ENCODE measurements at regions not wholly inside any gene's neighbourhood (a gene's known extent, or its start where the extent isn't known, plus 50 kb on each side); places are given as distances from the start of the nearest gene placed in this dataset.

- ChIA-PET POLR2A (no interaction called here), CTCF (no interaction called here)
- H3K36me3 ChIP-seq (ENCODE audit: insufficient read depth, low read length), result no peaks in the 10 kb centered on the region
- H3K9me3 Mint-ChIP-seq, result peaks cover 0 to 3% (median 0%) of the 10 kb centered on the region in 5 donors
- H3K27me3 Mint-ChIP-seq, result no peaks in the 10 kb centered on the region
- H3K27me3 ChIP-seq (ENCODE audit: insufficient read depth, low read length, poor library complexity, severe bottlenecking), result no peaks in the 10 kb centered on the region
- no peak for DNase-seq
- H3K9me3 ChIP-seq (ENCODE audit: low read length), result no peaks in the 10 kb centered on the region
- H3K4me3 ChIP-seq (ENCODE audit: low read length), result no peak overlapping the region
- no peak overlapping the region for H3K27ac Mint-ChIP-seq
- H3K4me1 Mint-ChIP-seq, result no peaks in the 10 kb centered on the region
- H3K4me3 Mint-ChIP-seq, result no peak overlapping the region
- H3K4me1 ChIP-seq (ENCODE audit: insufficient read depth, low read length), result no peaks in the 10 kb centered on the region
- H3K36me3 Mint-ChIP-seq, result no peaks in the 10 kb centered on the region
- no peak overlapping the region for H3K27ac ChIP-seq (ENCODE audit: low read depth, low read length)
Observed at GRCh38 chr3:118578559-118578958, 456.1 kb downstream of the IGSF11 start.

- ChIA-PET CTCF (no interaction called here), POLR2A (no interaction called here)
- H3K9me3 Mint-ChIP-seq, result peaks cover 0 to 4% (median 2%) of the 10 kb centered on the region in 5 donors
- Histone ChIP-seq H3K9me3 (ENCODE audit: low read length) (no peaks in the 10 kb centered on the region), H3K4me1 (ENCODE audit: insufficient read depth, low read length) (no peaks in the 10 kb centered on the region), H3K27me3 (ENCODE audit: insufficient read depth, low read length, poor library complexity, severe bottlenecking) (no peaks in the 10 kb centered on the region), H3K36me3 (ENCODE audit: insufficient read depth, low read length) (no peaks in the 10 kb centered on the region), H3K27ac (ENCODE audit: low read depth, low read length) (no peak overlapping the region), H3K4me3 (ENCODE audit: low read length) (no peak overlapping the region)
- H3K4me3 Mint-ChIP-seq, result no peak overlapping the region
- no peaks in the 10 kb centered on the region for H3K27me3 Mint-ChIP-seq
- H3K27ac Mint-ChIP-seq, result no peak overlapping the region
- DNase-seq, result no peak
- no peaks in the 10 kb centered on the region for H3K36me3 Mint-ChIP-seq
- no peaks in the 10 kb centered on the region for H3K4me1 Mint-ChIP-seq
Observed at GRCh38 chr3:118587037-118587741, 447.5 kb downstream of the IGSF11 start.

GRCh38 chr3:118587847-118588246 lies 446.8 kb downstream of the IGSF11 start:
- Histone ChIP-seq H3K4me1 (ENCODE audit: insufficient read depth, low read length) (no peaks in the 10 kb centered on the region), H3K36me3 (ENCODE audit: insufficient read depth, low read length) (no peaks in the 10 kb centered on the region), H3K27me3 (ENCODE audit: insufficient read depth, low read length, poor library complexity, severe bottlenecking) (no peaks in the 10 kb centered on the region), H3K4me3 (ENCODE audit: low read length) (no peak overlapping the region), H3K9me3 (ENCODE audit: low read length) (no peaks in the 10 kb centered on the region), H3K27ac (ENCODE audit: low read depth, low read length) (no peak overlapping the region)
- Mint-ChIP-seq H3K27ac (peak overlapping the region in 1 of 8 donors; percentile 44), H3K4me3 (no peak overlapping the region), H3K4me1 (no peaks in the 10 kb centered on the region), H3K9me3 (peaks cover 0 to 9% (median 4%) of the 10 kb centered on the region in 5 donors), H3K36me3 (no peaks in the 10 kb centered on the region), H3K27me3 (no peaks in the 10 kb centered on the region)
- ChIA-PET CTCF (no interaction called here), POLR2A (no interaction called here)
- DNase-seq, result no peak

- Mint-ChIP-seq H3K4me3 (no peak overlapping the region), H3K9me3 (peaks cover 0 to 17% (median 9%) of the 10 kb centered on the region in 5 donors), H3K4me1 (no peaks in the 10 kb centered on the region), H3K27ac (no peak overlapping the region), H3K36me3 (no peaks in the 10 kb centered on the region), H3K27me3 (no peaks in the 10 kb centered on the region)
- Histone ChIP-seq H3K36me3 (ENCODE audit: insufficient read depth, low read length) (no peaks in the 10 kb centered on the region), H3K4me1 (ENCODE audit: insufficient read depth, low read length) (no peaks in the 10 kb centered on the region), H3K4me3 (ENCODE audit: low read length) (no peak overlapping the region), H3K27me3 (ENCODE audit: insufficient read depth, low read length, poor library complexity, severe bottlenecking) (no peaks in the 10 kb centered on the region), H3K9me3 (ENCODE audit: low read length) (no peaks in the 10 kb centered on the region), H3K27ac (ENCODE audit: low read depth, low read length) (no peak overlapping the region)
- ChIA-PET POLR2A (no interaction called here), CTCF (no interaction called here)
- no peak for DNase-seq
Observed at GRCh38 chr3:118593277-118593670, 441.4 kb downstream of the IGSF11 start.

- H3K9me3 Mint-ChIP-seq, result peaks cover 0 to 17% (median 9%) of the 10 kb centered on the region in 5 donors
- no peaks in the 10 kb centered on the region for H3K36me3 ChIP-seq (ENCODE audit: insufficient read depth, low read length)
- no peaks in the 10 kb centered on the region for H3K9me3 ChIP-seq (ENCODE audit: low read length)
- CTCF ChIA-PET, result no interaction called here
- no peaks in the 10 kb centered on the region for H3K27me3 Mint-ChIP-seq
- H3K27ac Mint-ChIP-seq, result no peak overlapping the region
- H3K4me1 ChIP-seq (ENCODE audit: insufficient read depth, low read length), result no peaks in the 10 kb centered on the region
- no peak overlapping the region for H3K27ac ChIP-seq (ENCODE audit: low read depth, low read length)
- no peaks in the 10 kb centered on the region for H3K36me3 Mint-ChIP-seq
- no peaks in the 10 kb centered on the region for H3K27me3 ChIP-seq (ENCODE audit: insufficient read depth, low read length, poor library complexity, severe bottlenecking)
- POLR2A ChIA-PET, result no interaction called here
- no peak overlapping the region for H3K4me3 ChIP-seq (ENCODE audit: low read length)
- no peaks in the 10 kb centered on the region for H3K4me1 Mint-ChIP-seq
- no peak for DNase-seq
- H3K4me3 Mint-ChIP-seq, result no peak overlapping the region
Observed at GRCh38 chr3:118597184-118597583, 437.5 kb downstream of the IGSF11 start.

GRCh38 chr3:118607915-118608820 lies 426.5 kb downstream of the IGSF11 start:
- ChIA-PET CTCF (no interaction called here), POLR2A (no interaction called here)
- Mint-ChIP-seq H3K4me3 (no peak overlapping the region), H3K9me3 (peaks cover 6 to 16% (median 8%) of the 10 kb centered on the region in 5 donors), H3K27ac (no peak overlapping the region), H3K27me3 (no peaks in the 10 kb centered on the region), H3K36me3 (no peaks in the 10 kb centered on the region), H3K4me1 (no peaks in the 10 kb centered on the region)
- Histone ChIP-seq H3K4me1 (ENCODE audit: insufficient read depth, low read length) (no peaks in the 10 kb centered on the region), H3K9me3 (ENCODE audit: low read length) (no peaks in the 10 kb centered on the region), H3K27ac (ENCODE audit: low read depth, low read length) (no peak overlapping the region), H3K36me3 (ENCODE audit: insufficient read depth, low read length) (no peaks in the 10 kb centered on the region), H3K4me3 (ENCODE audit: low read length) (no peak overlapping the region), H3K27me3 (ENCODE audit: insufficient read depth, low read length, poor library complexity, severe bottlenecking) (no peaks in the 10 kb centered on the region)
- no peak for DNase-seq

- Mint-ChIP-seq H3K36me3 (no peaks in the 10 kb centered on the region), H3K4me3 (no peak overlapping the region), H3K27me3 (peaks cover 0 to 3% of the 10 kb centered on the region in 2 donors), H3K9me3 (no peaks in the 10 kb centered on the region), H3K4me1 (no peaks in the 10 kb centered on the region), H3K27ac (no peak overlapping the region)
- Histone ChIP-seq H3K4me1 (ENCODE audit: insufficient read depth, low read length) (no peaks in the 10 kb centered on the region), H3K9me3 (ENCODE audit: low read length) (no peaks in the 10 kb centered on the region), H3K27ac (ENCODE audit: low read depth, low read length) (no peak overlapping the region), H3K27me3 (ENCODE audit: insufficient read depth, low read length, poor library complexity, severe bottlenecking) (no peaks in the 10 kb centered on the region), H3K36me3 (ENCODE audit: insufficient read depth, low read length) (no peaks in the 10 kb centered on the region), H3K4me3 (ENCODE audit: low read length) (no peak overlapping the region)
- POLR2A ChIA-PET, result no interaction called here
- CTCF ChIA-PET, result no interaction called here
- DNase-seq, result no peak
Observed at GRCh38 chr3:118618247-118619040, 416.2 kb downstream of the IGSF11 start.

- Mint-ChIP-seq H3K4me3 (no peak overlapping the region), H3K27me3 (peaks cover 0 to 2% of the 10 kb centered on the region in 2 donors), H3K36me3 (peaks cover 0 to 2% (median 0%) of the 10 kb centered on the region in 3 donors), H3K9me3 (no peaks in the 10 kb centered on the region), H3K4me1 (no peaks in the 10 kb centered on the region), H3K27ac (no peak overlapping the region)
- Histone ChIP-seq H3K36me3 (ENCODE audit: insufficient read depth, low read length) (no peaks in the 10 kb centered on the region), H3K9me3 (ENCODE audit: low read length) (no peaks in the 10 kb centered on the region), H3K4me3 (ENCODE audit: low read length) (no peak overlapping the region), H3K4me1 (ENCODE audit: insufficient read depth, low read length) (no peaks in the 10 kb centered on the region), H3K27me3 (ENCODE audit: insufficient read depth, low read length, poor library complexity, severe bottlenecking) (no peaks in the 10 kb centered on the region), H3K27ac (ENCODE audit: low read depth, low read length) (no peak overlapping the region)
- CTCF ChIA-PET, result no interaction called here
- DNase-seq, result no peak
- POLR2A ChIA-PET, result no interaction called here
Observed at GRCh38 chr3:118626453-118626852, 408.2 kb downstream of the IGSF11 start.

All from CD8-positive, alpha-beta memory T cell (primary cell).